ENCODE measurements at regions not wholly inside any gene's neighbourhood (a gene's known extent, or its start where the extent isn't known, plus 50 kb on each side); places are given as distances from the start of the nearest gene placed in this dataset.

- TF ChIP-seq POLR2A (IDR thresholded peaks at IDR 0.05) (no peak), CTCF (IDR thresholded peaks at IDR 0.05) (no peak)
These were observed 110.5 kb downstream of the SNRPN start for GRCh38 chr15:25065286-25065685.

Measured in right lobe of liver (tissue), 4 donors.